ENCODE measurements at regions not wholly inside any gene's neighbourhood (a gene's known extent, or its start where the extent isn't known, plus 50 kb on each side); places are given as distances from the start of the nearest gene placed in this dataset.

DNA sequence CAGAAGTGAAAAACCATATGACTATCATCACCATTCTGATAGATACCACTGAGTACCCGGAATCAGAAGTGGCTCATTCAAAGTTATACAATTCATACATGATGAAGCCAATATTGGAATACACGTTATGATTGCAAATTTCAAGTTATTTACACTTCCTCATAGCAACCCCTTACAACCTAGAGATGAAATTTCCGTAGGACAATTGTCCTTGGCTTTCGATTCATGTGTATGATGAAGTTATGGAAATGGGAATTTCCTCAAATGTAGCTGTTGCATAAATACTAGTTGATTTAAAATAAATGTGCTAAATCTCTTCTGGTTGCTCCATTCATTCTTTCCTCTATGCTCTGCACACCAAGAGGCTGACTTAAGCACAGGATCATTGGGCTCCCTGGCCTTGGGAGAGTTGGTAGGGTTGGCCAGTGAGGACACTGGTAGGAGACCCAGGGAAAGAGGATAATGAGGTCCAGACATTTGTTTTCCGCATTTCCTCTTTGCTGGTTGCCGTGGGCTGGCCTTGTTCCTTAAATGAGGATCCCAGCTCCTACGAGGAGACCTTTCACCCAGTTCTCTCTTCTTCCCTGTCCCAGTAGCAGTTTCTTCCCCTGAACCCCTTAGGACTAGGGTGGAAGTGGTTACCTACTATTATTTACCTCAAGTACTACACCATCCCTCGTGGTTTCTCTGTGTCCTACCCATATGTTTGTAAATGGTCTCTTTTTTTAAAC is 90.3 kb downstream of the ZNF474 start:
- no TSS peak for BruUV-seq (replicated peaks)
- POLR2A ChIA-PET = no interaction called here
- FAIRE-seq = no peak
- H3K4me1 ChIP-seq (ENCODE audit: control insufficient read depth, extremely low read depth, insufficient read depth, low read length) = no peaks in the 10 kb centered on the region
- intact Hi-C loops (cut with micrococcal nuclease) = no loop called here
- no peak overlapping the region for H2AFZ ChIP-seq (ENCODE audit: low read depth, low read length)
- H3K27me3 ChIP-seq (ENCODE audit: control insufficient read depth in 2 of 2, insufficient read depth in 2 of 2, low read length in 2 of 2) = no peaks in the 10 kb centered on the region
- no peaks in the 10 kb centered on the region for H3K79me2 ChIP-seq (ENCODE audit: control insufficient read depth, insufficient read depth, low read length)
- H3K27ac ChIP-seq (ENCODE audit: insufficient read depth, low read depth, low read length) = no peak overlapping the region
- DNase-seq (ENCODE audit: low read depth, low spot score) = no peak
- H3K9me3 ChIP-seq (replicated peaks; ENCODE audit: control insufficient read depth, insufficient read depth, low read length) = no peaks in the 10 kb centered on the region
- no peaks in the 10 kb centered on the region for H3K9me1 ChIP-seq (replicated peaks; ENCODE audit: control insufficient read depth, extremely low read depth, insufficient read depth, low read length)
- no peaks in the 10 kb centered on the region for H4K20me1 ChIP-seq (replicated peaks; ENCODE audit: control insufficient read depth, extremely low read depth, insufficient read depth, low read length)
- TF ChIP-seq JUN (IDR thresholded peaks at IDR 0.05; ENCODE audit: borderline replicate concordance, insufficient read depth, insufficient read length, low read depth) (no peak), GATA2 (IDR thresholded peaks at IDR 0.05; ENCODE audit: insufficient read depth, insufficient read length, low read depth, low read length) (no peak), POLR2A (IDR thresholded peaks at IDR 0.05; ENCODE audit: low read depth, low read length) (no peak), MYC (IDR thresholded peaks at IDR 0.05; ENCODE audit: low read depth, low read length) (no peak), EZH2 (IDR thresholded peaks at IDR 0.05; ENCODE audit: borderline replicate concordance, low read depth, low read length, severe bottlenecking) (no peak), FOS (IDR thresholded peaks at IDR 0.05; ENCODE audit: borderline replicate concordance, insufficient read depth, low read length) (no peak)
- TF ChIP-seq, protein P1, sequence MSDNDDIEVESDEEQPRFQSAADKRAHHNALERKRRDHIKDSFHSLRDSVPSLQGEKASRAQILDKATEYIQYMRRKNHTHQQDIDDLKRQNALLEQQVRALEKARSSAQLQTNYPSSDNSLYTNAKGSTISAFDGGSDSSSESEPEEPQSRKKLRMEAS (IDR thresholded peaks at IDR 0.05; ENCODE audit: insufficient read depth, insufficient read length) = no peak
- TF ChIP-seq, protein P2, sequence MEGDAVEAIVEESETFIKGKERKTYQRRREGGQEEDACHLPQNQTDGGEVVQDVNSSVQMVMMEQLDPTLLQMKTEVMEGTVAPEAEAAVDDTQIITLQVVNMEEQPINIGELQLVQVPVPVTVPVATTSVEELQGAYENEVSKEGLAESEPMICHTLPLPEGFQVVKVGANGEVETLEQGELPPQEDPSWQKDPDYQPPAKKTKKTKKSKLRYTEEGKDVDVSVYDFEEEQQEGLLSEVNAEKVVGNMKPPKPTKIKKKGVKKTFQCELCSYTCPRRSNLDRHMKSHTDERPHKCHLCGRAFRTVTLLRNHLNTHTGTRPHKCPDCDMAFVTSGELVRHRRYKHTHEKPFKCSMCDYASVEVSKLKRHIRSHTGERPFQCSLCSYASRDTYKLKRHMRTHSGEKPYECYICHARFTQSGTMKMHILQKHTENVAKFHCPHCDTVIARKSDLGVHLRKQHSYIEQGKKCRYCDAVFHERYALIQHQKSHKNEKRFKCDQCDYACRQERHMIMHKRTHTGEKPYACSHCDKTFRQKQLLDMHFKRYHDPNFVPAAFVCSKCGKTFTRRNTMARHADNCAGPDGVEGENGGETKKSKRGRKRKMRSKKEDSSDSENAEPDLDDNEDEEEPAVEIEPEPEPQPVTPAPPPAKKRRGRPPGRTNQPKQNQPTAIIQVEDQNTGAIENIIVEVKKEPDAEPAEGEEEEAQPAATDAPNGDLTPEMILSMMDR (IDR thresholded peaks at IDR 0.05; ENCODE audit: extremely low read depth in 1 of 2, insufficient read depth in 1 of 2, low read depth in 1 of 2, low read length in 2 of 2) = no peak
- no peak overlapping the region for H3K4me3 ChIP-seq (replicated peaks in 1 of 3; ENCODE audit: insufficient read depth in 1 of 3, low read depth in 1 of 3, low read length in 3 of 3)
- CTCF ChIA-PET = no interaction called here
- no peaks in the 10 kb centered on the region for H3K36me3 ChIP-seq (ENCODE audit: control insufficient read depth in 2 of 2, extremely low read depth in 1 of 2, insufficient read depth in 2 of 2, low read length in 2 of 2)
- no peak overlapping the region for H3K9ac ChIP-seq (replicated peaks; ENCODE audit: extremely low read depth, insufficient read depth, low read length)
- dilution Hi-C loops (cut with MboI; ENCODE audit: extremely low pct_ligation_motif_present, low sequenced_read_pairs) = no loop called here
- no peak overlapping the region for H3K4me2 ChIP-seq (ENCODE audit: insufficient read depth, low read length)
